Gastroesophageal sphincter (tissue), 4 donors: ENCODE measurements at regions not wholly inside any gene's neighbourhood (a gene's known extent, or its start where the extent isn't known, plus 50 kb on each side); places are given as distances from the start of the nearest gene placed in this dataset.

ENCODE experiments used
- ATAC-seq: fragments of 150-250 bp; one replicate; pipeline ENCODE4 v1.9.1; 2016; ENCODE audit warnings: mild to moderate bottlenecking, moderate library complexity
- H3K27ac ChIP-seq, 4 donors: fragments of 200-600 bp; sonication (generic) in 3 of 4; 1 replicate in 3 of 4; 2 replicates in 1 of 4; pipeline ENCODE4 v1.5.1; 2016 to 2019
- H3K27me3 ChIP-seq: fragments of 200-600 bp; sonication (generic); one replicate; pipeline ENCODE4 v1.5.1; 2019
- H3K36me3 ChIP-seq, 2 donors: fragments of 200-600 bp; sonication (generic); one replicate each; pipeline ENCODE4 v1.5.1; 2019; ENCODE audit warnings: control low read depth in 1 of 2
- H3K4me1 ChIP-seq, 3 donors: fragments of 200-600 bp; sonication (generic); 1 replicate in 2 of 3; 2 replicates in 1 of 3; pipeline ENCODE4 v1.5.1; 2016 to 2019; ENCODE audit warnings: control low read depth in 2 of 3
- H3K4me3 ChIP-seq, 2 donors: fragments of 200-600 bp; sonication (generic); one replicate each; pipeline ENCODE4 v1.5.1; 2019; ENCODE audit warnings: mild to moderate bottlenecking in 1 of 2, moderate library complexity in 1 of 2
- H3K9me3 ChIP-seq, 3 donors: fragments of 200-600 bp; sonication (generic); one replicate each; pipeline ENCODE4 v1.5.1; 2017 to 2019; ENCODE audit warnings: control low read depth in 2 of 3
- CTCF ChIP-seq, 4 experiments: fragments of 200-600 bp in 2 of 4; fragments of 450-650 bp in 2 of 4; sonication (generic) in 1 of 4; IDR thresholded peaks; one replicate each; pipeline ENCODE4 v1.5.1; 2017 to 2019; ENCODE audit warnings: antibody characterized with exemption in 4 of 4, mild to moderate bottlenecking in 2 of 4, moderate library complexity in 2 of 4
- EP300 ChIP-seq: sonication (generic); formaldehyde crosslinking; IDR thresholded peaks from one replicate; pipeline ENCODE4 v1.6.1; 2017; ENCODE audit warnings: antibody characterized with exemption, mild to moderate bottlenecking
- POLR2A ChIP-seq, 2 donors: fragments of 450-650 bp; IDR thresholded peaks; one replicate each; pipeline ENCODE4 v1.6.1; 2017; ENCODE audit warnings: antibody characterized with exemption in 2 of 2, mild to moderate bottlenecking in 2 of 2, moderate library complexity in 1 of 2
- POLR2AphosphoS5 ChIP-seq: sonication (generic); formaldehyde crosslinking; IDR thresholded peaks from one replicate; pipeline ENCODE4 v1.6.1; 2017; ENCODE audit warnings: antibody characterized with exemption
- WGBS, 2 donors: methylation state at CpG; one replicate each; pipeline ENCODE4 v1.1.5; 2018; ENCODE audit warnings: low coverage in 1 of 2; 5-methylcytosine and 5-hydroxymethylcytosine counted together

- no peak overlapping the region for H3K27ac ChIP-seq
- no peaks in the 10 kb centered on the region for H3K27me3 ChIP-seq
- H3K9me3 ChIP-seq, result peaks cover 0 to 6% (median 0%) of the 10 kb centered on the region in 3 donors
- 94 to 97% methylated on average over 3 to 5 of the region's 5 CpGs for WGBS, 2 donors
- no peak overlapping the region for H3K4me3 ChIP-seq
- ATAC-seq, result no peak
- no peak for TF ChIP-seq POLR2A (IDR thresholded peaks at IDR 0.05)
- no peak for TF ChIP-seq CTCF (IDR thresholded peaks at IDR 0.05)
- H3K4me1 ChIP-seq, result no peaks in the 10 kb centered on the region
- no peaks in the 10 kb centered on the region for H3K36me3 ChIP-seq
Measured at GRCh38 chr7:34207810-34208209, 302.5 kb downstream of the BMPER start.

GRCh38 chr7:34208878-34209621, 303.7 kb downstream of the BMPER start:
- ATAC-seq, result no peak
- H3K4me1 ChIP-seq, result no peaks in the 10 kb centered on the region
- no peak overlapping the region for H3K27ac ChIP-seq
- no peak overlapping the region for H3K4me3 ChIP-seq
- no peaks in the 10 kb centered on the region for H3K36me3 ChIP-seq
- H3K9me3 ChIP-seq, result peaks cover 0 to 6% (median 0%) of the 10 kb centered on the region in 3 donors
- TF ChIP-seq POLR2AphosphoS5 (no peak), CTCF (IDR thresholded peaks at IDR 0.05) (no peak), EP300 (no peak)
- no peaks in the 10 kb centered on the region for H3K27me3 ChIP-seq
- 46 to 65% methylated on average over 2 to 4 of the region's 5 CpGs for WGBS, 2 donors

DNA sequence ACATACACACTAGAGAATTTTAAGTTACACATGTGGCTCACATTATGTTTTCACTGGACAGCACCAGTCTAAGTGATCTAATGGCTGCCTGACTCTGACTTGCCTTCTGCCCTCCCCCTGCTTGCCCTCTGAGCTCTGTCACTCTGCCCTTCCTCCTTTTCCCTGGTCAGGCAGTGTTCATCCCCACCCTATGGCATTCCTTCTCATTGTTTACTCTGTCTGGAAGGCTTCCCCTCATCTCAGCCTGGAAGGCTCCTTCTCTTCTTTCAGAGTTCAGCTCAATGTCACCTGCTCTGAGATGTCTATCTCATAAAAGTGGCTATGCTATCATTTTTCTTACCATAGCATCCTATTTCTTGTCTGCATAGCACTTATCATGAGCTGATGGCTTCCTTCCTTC, 305.7 kb downstream of the BMPER start:
- no peak for ATAC-seq
- peaks cover 0 to 3% (median 0%) of the 10 kb centered on the region in 3 donors for H3K9me3 ChIP-seq
- no peak for TF ChIP-seq EP300
- TF ChIP-seq CTCF (IDR thresholded peaks at IDR 0.05), result no peak
- TF ChIP-seq POLR2AphosphoS5, result no peak
- TF ChIP-seq POLR2A (IDR thresholded peaks at IDR 0.05), result no peak
- H3K4me1 ChIP-seq, result no peaks in the 10 kb centered on the region
- no peaks in the 10 kb centered on the region for H3K36me3 ChIP-seq
- no peaks in the 10 kb centered on the region for H3K27me3 ChIP-seq
- H3K27ac ChIP-seq, result no peak overlapping the region
- H3K4me3 ChIP-seq, result no peak overlapping the region

GRCh38 chr7:34217972-34218371, 312.6 kb downstream of the BMPER start:
- Histone ChIP-seq H3K4me1 (no peaks in the 10 kb centered on the region), H3K36me3 (no peaks in the 10 kb centered on the region), H3K4me3 (no peak overlapping the region), H3K9me3 (no peaks in the 10 kb centered on the region), H3K27ac (no peak overlapping the region), H3K27me3 (no peaks in the 10 kb centered on the region)
- TF ChIP-seq CTCF (IDR thresholded peaks at IDR 0.05), result no peak
- TF ChIP-seq POLR2AphosphoS5, result no peak
- TF ChIP-seq EP300, result no peak
- no peak for TF ChIP-seq POLR2A (IDR thresholded peaks at IDR 0.05)
- WGBS, 2 donors, result 83 to 89% methylated on average over 1 of the region's 1 CpG
- ATAC-seq, result no peak

DNA sequence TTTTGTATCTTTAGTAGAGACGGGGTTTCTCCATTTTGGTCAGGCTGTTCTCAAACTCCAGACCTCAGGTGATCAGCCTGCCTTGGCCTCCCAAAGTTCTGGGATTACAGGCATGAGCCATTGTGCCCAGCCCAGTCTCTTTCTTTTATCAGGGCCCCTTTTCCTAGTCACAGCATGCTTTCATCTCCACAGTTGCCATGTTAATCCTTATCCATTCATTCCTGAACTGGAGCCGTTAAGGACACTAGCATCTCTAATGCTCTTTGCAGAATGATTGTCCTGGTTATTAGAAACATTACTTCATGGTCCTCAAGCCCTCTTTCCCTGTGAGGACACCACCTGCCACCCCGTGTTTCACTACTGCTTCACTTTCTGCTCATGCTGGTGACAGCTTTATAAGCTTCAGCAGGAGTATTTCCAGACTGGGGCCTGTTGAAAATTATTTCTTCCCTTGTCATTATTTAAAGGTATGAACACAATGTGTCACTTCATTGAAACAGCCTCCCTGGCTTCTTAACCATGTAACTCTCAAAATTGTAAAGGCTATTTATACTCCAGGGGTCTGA, 313.9 kb downstream of the BMPER start:
- no peak for ATAC-seq
- 66 to 78% methylated on average over 3 of the region's 3 CpGs for WGBS, 2 donors
- Histone ChIP-seq H3K27me3 (no peaks in the 10 kb centered on the region), H3K9me3 (no peaks in the 10 kb centered on the region), H3K4me1 (no peaks in the 10 kb centered on the region), H3K36me3 (no peaks in the 10 kb centered on the region), H3K27ac (no peak overlapping the region), H3K4me3 (no peak overlapping the region)
- TF ChIP-seq POLR2A (IDR thresholded peaks at IDR 0.05) (no peak), POLR2AphosphoS5 (no peak)
